Fibroblast of lung (primary cell): ENCODE measurements at regions not wholly inside any gene's neighbourhood (a gene's known extent, or its start where the extent isn't known, plus 50 kb on each side); places are given as distances from the start of the nearest gene placed in this dataset.

Experiments used
- DNase-seq, 2 donors: peaks; one replicate each; pipeline versions ENCODE4 v3.0.0 to v3.0.0-alpha.2; 2010; ENCODE audit warnings: low read depth in 2 of 2
- H2AFZ ChIP-seq: 2 replicates; pipeline ENCODE4 v1.5.1; 2012; ENCODE audit warnings: low read length, control low read depth, inconsistent platforms
- H3K27ac ChIP-seq: 2 replicates; pipeline ENCODE4 v1.5.1; 2011; ENCODE audit warnings: low read length, control low read depth; ENCODE audit not compliant: insufficient read depth
- H3K27me3 ChIP-seq: 2 replicates; pipeline ENCODE4 v1.5.1; 2011; ENCODE audit warnings: mild to moderate bottlenecking, low read length; ENCODE audit not compliant: control insufficient read depth, insufficient read depth
- H3K36me3 ChIP-seq: 2 replicates; pipeline ENCODE4 v1.5.1; 2011; ENCODE audit warnings: low read length; ENCODE audit not compliant: control insufficient read depth, insufficient read depth
- H3K4me1 ChIP-seq: 2 replicates; pipeline ENCODE4 v1.5.1; 2011; ENCODE audit warnings: low read length; ENCODE audit not compliant: control insufficient read depth, insufficient read depth; ENCODE audit errors: extremely low read depth
- H3K4me2 ChIP-seq: 2 replicates; pipeline ENCODE4 v1.5.1; 2011; ENCODE audit warnings: low read length, control low read depth; ENCODE audit not compliant: insufficient read depth; ENCODE audit errors: extremely low read depth
- H3K4me3 ChIP-seq, 4 experiments: fragments of 200-600 bp in 1 of 4; sonication (generic) in 1 of 4; replicated peaks in 1 of 4; 2 replicates each; pipeline ENCODE4 v1.5.1; 2011 to 2016; ENCODE audit warnings: low read length in 4 of 4, low read depth in 3 of 4, mild to moderate bottlenecking in 3 of 4, control low read depth in 2 of 4, inconsistent platforms in 1 of 4, mixed read lengths in 1 of 4; ENCODE audit not compliant: insufficient read depth in 1 of 4; ENCODE audit errors: control extremely low read depth in 1 of 4
- H3K79me2 ChIP-seq: 2 replicates; pipeline ENCODE4 v1.5.1; 2012; ENCODE audit warnings: mild to moderate bottlenecking, low read length, inconsistent platforms; ENCODE audit not compliant: control insufficient read depth, insufficient read depth
- H3K9ac ChIP-seq: 2 replicates; pipeline ENCODE4 v1.5.1; 2011; ENCODE audit warnings: mild to moderate bottlenecking, low read length, control low read depth; ENCODE audit not compliant: insufficient read depth
- H3K9me3 ChIP-seq: 2 replicates; pipeline ENCODE4 v1.5.1; 2012; ENCODE audit warnings: low read depth, low read length; ENCODE audit not compliant: control insufficient read depth, insufficient read depth
- H4K20me1 ChIP-seq: 2 replicates; pipeline ENCODE4 v1.5.1; 2011; ENCODE audit warnings: low read length; ENCODE audit not compliant: control insufficient read depth, insufficient read depth; ENCODE audit errors: extremely low read depth
- EZH2 ChIP-seq: IDR thresholded peaks from 2 replicates; pipeline ENCODE4 v1.5.1; 2012; ENCODE audit warnings: low read length, control low read depth, mild to moderate bottlenecking; ENCODE audit errors: missing control alignments
- TF ChIP-seq, protein P1 (sequence below), 2 donors: IDR thresholded peaks in 1 of 2; conservative IDR thresholded peaks in 1 of 2; 1 replicate in 1 of 2; 2 replicates in 1 of 2; pipeline ENCODE4 v1.5.1; 2011 to 2012; ENCODE audit warnings: low read length in 2 of 2, control low read depth in 1 of 2, inconsistent platforms in 1 of 2, low read depth in 1 of 2, mild to moderate bottlenecking in 1 of 2

DNA sequence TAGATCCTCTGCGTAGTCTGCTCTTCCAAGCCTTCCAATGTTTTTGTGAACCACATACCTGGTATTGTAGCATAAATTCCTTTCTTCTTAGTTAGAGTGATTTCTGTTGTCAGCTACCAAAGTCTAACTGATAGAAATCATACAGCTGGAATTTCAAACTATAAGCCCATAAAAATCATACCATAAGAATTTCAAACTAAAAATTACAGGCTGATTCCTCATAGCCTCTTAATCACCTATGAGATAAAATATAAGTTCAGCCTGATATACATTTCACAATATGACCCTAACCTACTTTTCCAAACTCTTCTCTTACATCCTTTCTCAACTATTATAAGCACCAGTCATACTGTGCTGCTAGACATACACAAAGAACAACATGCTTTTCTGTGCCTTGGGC is 64.8 kb downstream of the PTHLH start:
- TF ChIP-seq, protein P1, sequence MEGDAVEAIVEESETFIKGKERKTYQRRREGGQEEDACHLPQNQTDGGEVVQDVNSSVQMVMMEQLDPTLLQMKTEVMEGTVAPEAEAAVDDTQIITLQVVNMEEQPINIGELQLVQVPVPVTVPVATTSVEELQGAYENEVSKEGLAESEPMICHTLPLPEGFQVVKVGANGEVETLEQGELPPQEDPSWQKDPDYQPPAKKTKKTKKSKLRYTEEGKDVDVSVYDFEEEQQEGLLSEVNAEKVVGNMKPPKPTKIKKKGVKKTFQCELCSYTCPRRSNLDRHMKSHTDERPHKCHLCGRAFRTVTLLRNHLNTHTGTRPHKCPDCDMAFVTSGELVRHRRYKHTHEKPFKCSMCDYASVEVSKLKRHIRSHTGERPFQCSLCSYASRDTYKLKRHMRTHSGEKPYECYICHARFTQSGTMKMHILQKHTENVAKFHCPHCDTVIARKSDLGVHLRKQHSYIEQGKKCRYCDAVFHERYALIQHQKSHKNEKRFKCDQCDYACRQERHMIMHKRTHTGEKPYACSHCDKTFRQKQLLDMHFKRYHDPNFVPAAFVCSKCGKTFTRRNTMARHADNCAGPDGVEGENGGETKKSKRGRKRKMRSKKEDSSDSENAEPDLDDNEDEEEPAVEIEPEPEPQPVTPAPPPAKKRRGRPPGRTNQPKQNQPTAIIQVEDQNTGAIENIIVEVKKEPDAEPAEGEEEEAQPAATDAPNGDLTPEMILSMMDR (conservative IDR thresholded peaks at IDR 0.05 in 1 of 2, IDR thresholded peaks at IDR 0.05 in 1 of 2; ENCODE audit: low read depth in 1 of 2, low read length in 2 of 2), result no peak
- TF ChIP-seq EZH2, result no peak
- no peaks in the 10 kb centered on the region for H4K20me1 ChIP-seq
- H3K36me3 ChIP-seq, result no peaks in the 10 kb centered on the region
- no peaks in the 10 kb centered on the region for H3K4me1 ChIP-seq
- H3K27ac ChIP-seq, result no peak overlapping the region
- H3K4me3 ChIP-seq, result no peak overlapping the region
- H2AFZ ChIP-seq, result no peak overlapping the region
- no peaks in the 10 kb centered on the region for H3K27me3 ChIP-seq
- peak in 1 of 2 donors; percentile 35 for DNase-seq
- no peak overlapping the region for H3K4me2 ChIP-seq
- no peaks in the 10 kb centered on the region for H3K79me2 ChIP-seq
- H3K9ac ChIP-seq, result no peak overlapping the region
- H3K9me3 ChIP-seq, result no peaks in the 10 kb centered on the region

GRCh38 chr12:27906658-27907473 is 65.7 kb downstream of the PTHLH start:
- Histone ChIP-seq H3K79me2 (no peaks in the 10 kb centered on the region), H3K9ac (no peak overlapping the region), H3K4me2 (no peak overlapping the region), H4K20me1 (no peaks in the 10 kb centered on the region), H3K4me1 (no peaks in the 10 kb centered on the region), H3K4me3 (no peak overlapping the region), H3K36me3 (no peaks in the 10 kb centered on the region), H3K9me3 (no peaks in the 10 kb centered on the region), H3K27ac (no peak overlapping the region), H2AFZ (no peak overlapping the region), H3K27me3 (no peaks in the 10 kb centered on the region)
- TF ChIP-seq, protein P1 (conservative IDR thresholded peaks at IDR 0.05 in 1 of 2, IDR thresholded peaks at IDR 0.05 in 1 of 2; ENCODE audit: low read depth in 1 of 2, low read length in 2 of 2), result no peak
- TF ChIP-seq EZH2, result no peak
- DNase-seq, result peak in 1 of 2 donors; percentile 74

DNA sequence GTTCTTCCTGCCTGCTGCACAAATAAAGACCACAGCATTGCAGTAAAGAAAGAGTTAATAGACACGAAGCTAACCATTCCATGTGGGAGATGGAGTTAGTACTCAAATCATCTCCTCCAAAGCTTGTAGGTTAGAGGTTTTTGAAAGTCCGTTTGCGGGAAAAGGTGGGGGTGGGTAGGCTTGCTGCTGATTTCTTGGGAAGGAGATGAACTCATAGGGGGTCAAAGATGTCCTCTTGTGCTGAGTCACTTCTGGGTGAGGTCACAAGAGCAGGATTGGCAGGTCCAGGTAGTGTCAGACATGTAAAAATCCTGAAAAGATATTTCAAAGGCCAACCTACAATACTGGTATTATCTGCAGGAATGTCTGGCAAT is 66.4 kb downstream of the PTHLH start:
- Histone ChIP-seq H3K36me3 (no peaks in the 10 kb centered on the region), H3K4me3 (no peak overlapping the region), H3K79me2 (no peaks in the 10 kb centered on the region), H3K27ac (no peak overlapping the region), H3K4me1 (no peaks in the 10 kb centered on the region), H3K9me3 (no peaks in the 10 kb centered on the region), H4K20me1 (no peaks in the 10 kb centered on the region), H3K4me2 (no peak overlapping the region), H3K9ac (no peak overlapping the region), H3K27me3 (no peaks in the 10 kb centered on the region), H2AFZ (no peak overlapping the region)
- DNase-seq, result no peak
- TF ChIP-seq, protein P1 (conservative IDR thresholded peaks at IDR 0.05 in 1 of 2, IDR thresholded peaks at IDR 0.05 in 1 of 2; ENCODE audit: low read depth in 1 of 2, low read length in 2 of 2), result no peak
- TF ChIP-seq EZH2, result no peak
